ENCODE measurements at regions not wholly inside any gene's neighbourhood (a gene's known extent, or its start where the extent isn't known, plus 50 kb on each side); places are given as distances from the start of the nearest gene placed in this dataset.

DNA sequence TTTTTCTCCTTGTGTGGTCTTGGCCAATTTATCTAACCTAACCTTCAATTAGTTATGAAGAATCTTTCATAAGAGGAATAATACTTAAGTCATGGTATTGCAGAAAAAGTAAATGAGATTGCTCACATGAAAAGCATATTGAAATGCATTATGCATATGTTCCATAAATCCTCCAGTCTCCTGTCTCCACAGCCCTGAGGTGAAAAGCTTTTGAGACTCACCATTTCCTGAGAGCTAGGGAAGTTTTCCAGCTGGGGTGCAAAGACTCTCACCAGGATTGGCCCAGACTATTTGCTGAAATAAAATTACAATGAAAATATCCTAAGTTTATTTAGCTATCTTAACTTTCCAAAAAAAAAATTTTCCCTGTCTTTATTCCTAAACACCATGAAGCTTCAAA is 723.8 kb upstream of the FLRT2 start:
- TF ChIP-seq, protein P1, sequence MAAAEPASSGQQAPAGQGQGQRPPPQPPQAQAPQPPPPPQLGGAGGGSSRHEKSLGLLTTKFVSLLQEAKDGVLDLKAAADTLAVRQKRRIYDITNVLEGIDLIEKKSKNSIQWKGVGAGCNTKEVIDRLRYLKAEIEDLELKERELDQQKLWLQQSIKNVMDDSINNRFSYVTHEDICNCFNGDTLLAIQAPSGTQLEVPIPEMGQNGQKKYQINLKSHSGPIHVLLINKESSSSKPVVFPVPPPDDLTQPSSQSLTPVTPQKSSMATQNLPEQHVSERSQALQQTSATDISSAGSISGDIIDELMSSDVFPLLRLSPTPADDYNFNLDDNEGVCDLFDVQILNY (CRISPR knock-in tag; IDR thresholded peaks at IDR 0.05): no peak
- TF ChIP-seq NR3C1 (CRISPR knock-in tag; conservative IDR thresholded peaks at IDR 0.05; ENCODE audit: low read depth): no peak
- TF ChIP-seq, protein P2, sequence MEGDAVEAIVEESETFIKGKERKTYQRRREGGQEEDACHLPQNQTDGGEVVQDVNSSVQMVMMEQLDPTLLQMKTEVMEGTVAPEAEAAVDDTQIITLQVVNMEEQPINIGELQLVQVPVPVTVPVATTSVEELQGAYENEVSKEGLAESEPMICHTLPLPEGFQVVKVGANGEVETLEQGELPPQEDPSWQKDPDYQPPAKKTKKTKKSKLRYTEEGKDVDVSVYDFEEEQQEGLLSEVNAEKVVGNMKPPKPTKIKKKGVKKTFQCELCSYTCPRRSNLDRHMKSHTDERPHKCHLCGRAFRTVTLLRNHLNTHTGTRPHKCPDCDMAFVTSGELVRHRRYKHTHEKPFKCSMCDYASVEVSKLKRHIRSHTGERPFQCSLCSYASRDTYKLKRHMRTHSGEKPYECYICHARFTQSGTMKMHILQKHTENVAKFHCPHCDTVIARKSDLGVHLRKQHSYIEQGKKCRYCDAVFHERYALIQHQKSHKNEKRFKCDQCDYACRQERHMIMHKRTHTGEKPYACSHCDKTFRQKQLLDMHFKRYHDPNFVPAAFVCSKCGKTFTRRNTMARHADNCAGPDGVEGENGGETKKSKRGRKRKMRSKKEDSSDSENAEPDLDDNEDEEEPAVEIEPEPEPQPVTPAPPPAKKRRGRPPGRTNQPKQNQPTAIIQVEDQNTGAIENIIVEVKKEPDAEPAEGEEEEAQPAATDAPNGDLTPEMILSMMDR (IDR thresholded peaks at IDR 0.05): no peak

Data from WTC11 (cell line).